ENCODE measurements at regions not wholly inside any gene's neighbourhood (a gene's known extent, or its start where the extent isn't known, plus 50 kb on each side); places are given as distances from the start of the nearest gene placed in this dataset.
A peak's percentile ranks its signal among the peaks of the same experiment; 100 is the strongest.

DNA sequence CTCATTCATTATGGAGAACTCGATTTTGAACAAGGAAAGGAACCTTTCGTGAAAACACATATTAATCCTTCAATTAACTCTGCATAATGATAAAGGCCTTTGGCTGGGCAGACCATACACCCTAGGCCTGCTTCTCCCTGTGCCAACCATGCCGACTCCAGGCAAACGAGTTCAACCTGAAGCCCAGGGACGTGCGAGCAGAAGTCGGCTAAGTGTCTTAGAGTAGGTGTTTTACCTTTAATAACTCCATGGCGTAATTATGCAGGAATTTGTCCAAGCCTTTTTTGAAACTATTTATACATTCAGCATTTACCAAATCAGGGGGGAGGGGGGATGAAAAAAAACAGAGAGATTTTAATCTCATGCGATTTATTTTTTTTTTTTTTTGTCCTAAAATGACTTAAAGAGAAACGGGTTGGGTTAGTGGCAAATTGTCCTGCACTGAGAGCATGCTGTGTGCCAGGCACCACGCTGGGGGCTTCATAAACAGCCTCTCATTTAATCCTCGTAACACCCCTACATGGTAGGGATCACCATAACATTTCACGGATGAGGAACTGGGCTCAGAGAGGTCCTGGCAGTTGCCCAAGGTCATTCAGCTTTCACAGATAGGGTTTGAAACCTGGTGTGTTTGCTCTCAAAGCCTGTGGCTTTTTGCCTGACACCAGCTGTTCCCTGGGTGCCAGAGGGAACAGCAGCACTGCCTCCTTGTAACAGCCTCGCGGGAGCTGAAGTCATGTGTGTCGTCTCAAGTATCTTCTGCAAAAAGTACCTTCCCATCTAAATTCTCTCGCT, 423.9 kb downstream of the MN1 start:
- DNase-seq, result no peak

DNA sequence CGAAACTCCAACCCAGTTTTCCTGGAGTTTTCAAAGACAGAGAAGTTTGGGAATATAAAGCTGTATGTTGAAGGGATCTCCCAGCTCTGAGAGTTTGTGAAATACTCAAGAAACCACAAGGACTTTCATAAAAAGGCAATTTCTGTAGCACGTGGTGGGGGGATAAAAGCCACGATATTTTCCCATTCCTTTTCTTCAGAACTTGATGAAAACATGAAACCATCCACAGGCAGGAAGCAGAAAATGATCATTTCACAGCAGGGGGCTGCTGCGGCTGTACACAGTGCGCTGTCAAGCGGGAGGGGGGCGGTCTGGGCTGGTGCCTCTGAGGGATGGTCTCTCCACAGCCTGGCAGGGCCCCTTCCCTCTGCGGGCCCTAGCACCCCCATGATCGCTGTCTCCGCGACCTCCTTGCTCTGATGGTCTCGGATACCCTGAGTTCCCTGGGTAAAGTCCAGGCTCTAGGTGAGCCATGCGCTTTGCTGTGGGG, 423.2 kb downstream of the MN1 start:
- no peak for DNase-seq

DNA sequence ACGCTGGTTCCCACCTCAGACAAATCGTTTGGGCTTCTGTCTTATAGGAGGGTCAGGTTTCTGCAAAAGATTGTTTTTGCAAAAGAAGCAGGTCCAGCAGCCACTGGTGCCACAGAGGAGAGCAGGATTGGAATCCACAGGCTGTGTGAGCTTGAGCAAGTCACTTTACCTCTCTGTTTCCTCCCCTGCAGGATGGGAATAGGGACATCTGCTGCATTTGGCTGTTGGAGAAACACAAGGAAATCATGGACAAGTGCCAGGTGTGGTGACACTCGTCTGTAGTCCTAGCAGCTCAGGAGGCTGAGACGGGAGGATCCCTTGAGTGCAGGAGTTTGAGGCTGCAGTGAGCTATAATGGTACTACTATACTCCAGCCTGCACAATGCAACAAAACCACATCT, 422.6 kb downstream of the MN1 start:
- DNase-seq, result no peak

DNA sequence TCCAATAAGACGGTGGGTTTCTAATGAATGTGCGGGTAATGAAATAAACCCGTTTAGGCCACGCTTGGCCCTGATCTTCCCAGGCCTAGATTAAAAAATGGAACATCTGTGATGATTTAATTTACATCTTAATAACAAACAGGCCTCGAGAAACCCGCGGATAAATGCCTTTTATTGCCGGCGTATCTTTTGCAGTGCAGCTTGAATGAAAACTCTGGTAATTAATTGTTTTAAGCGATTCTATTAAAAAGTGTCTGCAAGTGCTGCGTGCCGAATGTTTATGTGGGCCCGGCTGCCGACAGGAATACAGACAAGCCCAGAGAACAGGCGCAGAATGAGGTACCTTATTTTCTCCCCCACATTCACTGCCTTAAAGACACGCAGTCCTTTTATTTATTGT, 420.7 kb downstream of the MN1 start:
- no peak for DNase-seq

DNA sequence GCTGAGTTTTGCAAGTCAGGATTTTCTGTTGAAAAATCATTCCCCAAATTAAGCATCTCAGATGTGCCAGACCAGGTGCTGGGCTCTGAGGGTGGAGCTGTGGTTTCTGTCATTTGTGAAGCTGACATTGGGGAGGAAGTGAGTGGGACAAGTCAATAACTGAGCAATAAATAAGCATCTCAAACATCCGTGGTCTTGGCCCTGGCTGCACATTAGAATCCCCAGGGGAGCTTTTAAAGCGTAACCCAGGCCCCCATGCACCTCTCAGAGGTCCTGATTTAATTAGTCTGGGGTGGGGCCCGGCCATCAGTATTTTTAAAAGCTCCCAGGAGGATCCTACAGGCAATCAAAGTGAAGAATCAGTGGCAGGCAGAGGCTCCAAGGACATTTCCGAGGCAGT, 420.0 kb downstream of the MN1 start:
- DNase-seq, result no peak

DNA sequence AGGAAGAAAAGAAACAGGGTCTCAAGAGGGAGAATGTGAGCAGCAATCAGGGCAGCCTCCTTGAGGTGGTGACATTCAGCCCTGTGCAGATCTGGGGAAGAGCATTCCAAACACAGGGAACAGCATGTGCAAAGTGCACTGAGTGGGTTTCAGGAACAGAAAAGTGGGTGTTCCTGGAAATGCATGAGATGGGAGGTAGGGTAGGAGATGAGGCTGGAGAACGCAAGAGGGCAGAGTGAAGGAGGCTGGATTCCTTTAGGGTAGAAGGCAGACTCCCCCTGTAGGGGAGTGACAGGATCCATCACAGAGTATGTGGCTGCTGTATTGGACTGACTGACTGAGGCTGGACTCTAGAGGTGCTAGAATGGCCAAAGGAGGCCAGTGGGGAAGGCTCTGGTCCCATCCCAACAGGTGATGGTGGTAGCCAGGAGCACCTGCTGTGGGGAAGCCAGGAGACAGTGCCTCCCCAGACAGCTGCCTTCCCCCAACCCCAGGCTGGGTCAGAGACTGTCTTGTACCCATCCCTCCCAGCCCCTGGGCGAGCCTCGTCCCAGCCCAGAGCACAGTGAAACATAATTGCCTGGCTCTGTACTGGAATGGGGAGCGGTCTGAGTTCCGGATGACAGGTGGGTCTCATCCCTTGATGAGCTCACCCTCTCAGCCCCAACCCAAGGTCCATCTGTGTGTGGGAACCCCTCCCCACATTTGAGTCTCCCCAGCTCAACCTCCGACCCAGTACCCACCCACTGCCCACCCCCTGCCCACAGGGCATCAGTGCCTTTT, 419.4 kb downstream of the MN1 start:
- DNase-seq, result no peak

DNA sequence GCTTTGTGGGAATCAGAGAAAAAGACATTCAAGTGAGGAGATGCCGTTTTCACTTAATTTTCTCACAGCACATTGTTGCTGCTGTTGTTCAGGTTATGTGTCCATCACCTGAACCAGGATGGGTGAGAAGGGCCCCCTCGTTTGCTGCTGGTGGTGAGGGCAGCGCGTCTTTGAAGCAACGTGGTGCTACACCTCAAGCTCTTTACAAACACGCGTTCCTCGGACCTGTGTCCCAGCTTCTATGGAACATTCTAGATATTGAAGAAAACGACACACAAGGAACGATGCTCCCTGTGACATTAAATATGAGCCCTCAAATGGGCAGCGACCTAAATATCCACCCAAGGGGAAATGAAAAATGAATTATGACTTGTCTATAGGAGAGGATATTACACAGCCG, 418.6 kb downstream of the MN1 start:
- no peak for DNase-seq

DNA sequence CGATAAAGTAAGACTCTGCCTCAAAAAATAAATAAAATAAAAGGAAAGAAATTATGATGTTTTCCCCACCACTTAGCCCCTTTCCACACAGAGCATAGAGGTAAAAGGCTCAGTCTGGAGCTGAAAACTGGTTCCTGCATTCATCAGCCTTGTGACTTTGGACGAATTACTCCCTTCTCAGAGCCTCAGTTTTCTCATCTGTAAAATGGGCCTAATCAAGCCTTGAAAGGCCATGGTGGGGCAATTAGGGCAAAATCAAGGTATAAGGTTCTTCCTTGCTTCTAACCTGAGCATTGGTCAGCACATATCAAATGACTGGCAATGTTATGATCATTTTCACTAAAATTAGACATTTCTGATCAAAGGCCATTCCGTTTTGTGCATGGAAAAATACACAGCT, 417.7 kb downstream of the MN1 start:
- DNase-seq, result no peak

DNA sequence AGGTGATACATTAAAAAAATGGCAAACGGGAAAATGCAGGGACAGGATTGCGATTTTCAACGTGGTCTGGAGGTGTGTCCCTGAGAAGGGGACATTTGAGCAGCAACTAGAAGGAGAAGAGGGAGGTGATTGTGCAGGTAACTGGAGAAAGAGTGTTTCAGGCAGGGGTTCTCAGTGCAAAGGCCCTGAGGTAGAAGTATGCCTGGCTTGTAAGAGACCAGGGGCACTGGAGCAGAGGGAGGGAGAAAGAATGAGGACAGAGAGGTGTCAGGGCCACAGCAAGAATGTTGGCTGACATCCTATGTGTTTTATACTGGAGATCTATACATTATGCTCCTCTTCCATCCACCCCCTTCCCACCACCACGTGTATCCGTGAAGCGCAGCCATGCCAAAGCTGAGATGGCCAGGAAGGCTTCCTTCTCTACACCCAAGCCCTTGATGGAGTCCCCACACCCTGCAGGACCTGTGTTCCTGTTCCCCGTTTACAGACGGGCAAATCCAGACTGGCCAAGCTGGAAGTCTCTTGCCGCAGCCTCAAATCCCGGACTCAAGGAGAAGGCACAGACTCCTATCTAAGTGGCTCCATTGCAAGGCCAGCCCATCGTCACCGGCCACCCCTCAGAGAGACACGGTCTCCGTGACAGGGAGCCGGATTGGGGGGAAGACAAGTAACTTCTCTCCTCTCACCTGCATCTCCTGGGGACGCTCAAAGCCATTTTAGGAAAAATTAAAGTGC, 416.1 kb downstream of the MN1 start:
- no peak for DNase-seq

DNA sequence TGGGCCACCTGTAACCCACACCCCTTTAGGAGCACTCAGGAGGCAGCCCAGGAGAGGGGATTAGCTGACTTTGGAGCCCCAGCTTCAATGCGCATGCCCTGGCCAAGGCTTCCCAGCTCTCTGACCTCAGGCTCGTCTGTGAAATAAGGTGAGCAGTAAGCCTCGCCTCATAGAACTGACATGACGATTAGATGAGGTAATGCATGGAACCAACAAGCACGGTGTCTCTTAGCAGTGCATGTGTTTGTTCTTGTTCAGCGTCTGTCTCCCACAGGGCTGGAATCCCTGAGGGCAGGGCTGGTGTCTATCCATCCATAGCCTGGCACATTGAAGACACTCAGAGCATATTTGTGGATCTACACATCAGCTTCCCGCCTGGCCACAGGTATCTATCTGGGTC, 415.4 kb downstream of the MN1 start:
- DNase-seq, result no peak

DNA sequence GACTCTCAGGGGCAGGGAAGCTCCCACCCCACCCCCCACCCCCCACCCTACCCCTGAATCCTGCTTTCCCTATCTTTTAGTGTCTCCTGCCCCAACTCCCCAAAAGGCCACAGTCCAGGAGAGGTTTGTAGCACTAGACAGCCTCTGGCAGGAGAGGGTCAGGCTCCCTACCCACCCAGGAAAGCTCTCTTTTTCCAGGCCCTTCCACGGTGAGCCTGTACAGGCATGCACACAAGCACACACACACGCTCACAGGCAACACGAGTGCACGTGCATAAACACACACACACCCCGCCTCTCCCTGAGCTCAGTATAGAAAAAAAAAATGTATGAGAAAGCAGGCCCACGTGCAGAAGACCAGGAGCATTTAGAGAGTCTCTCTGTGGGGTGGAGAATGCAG, 414.0 kb downstream of the MN1 start:
- no peak for DNase-seq

DNA sequence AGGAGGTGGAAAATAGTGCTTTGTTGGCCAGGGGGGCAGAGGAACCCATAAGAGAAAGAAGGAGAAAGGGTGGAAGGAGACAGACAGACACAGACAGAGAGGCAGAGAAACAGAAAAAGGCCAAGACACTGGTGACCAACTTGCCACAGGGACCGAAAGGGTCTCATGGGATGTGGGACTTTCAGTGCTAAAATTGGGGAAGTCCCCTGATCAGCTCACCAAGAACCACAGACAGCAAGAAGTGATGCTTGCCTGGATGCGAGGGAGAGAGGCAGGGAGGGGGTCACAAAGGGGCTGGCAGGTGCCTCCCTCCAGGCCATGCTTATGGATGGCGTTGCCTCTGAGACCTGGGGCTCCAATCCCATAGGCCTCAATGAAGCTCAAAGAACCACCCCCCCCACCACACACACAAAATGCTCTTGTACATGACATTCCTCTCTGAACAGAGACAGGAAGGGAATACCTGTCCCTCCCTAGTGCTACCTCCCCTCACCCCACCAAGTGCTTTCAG, 413.4 kb downstream of the MN1 start:
- no peak for DNase-seq

DNA sequence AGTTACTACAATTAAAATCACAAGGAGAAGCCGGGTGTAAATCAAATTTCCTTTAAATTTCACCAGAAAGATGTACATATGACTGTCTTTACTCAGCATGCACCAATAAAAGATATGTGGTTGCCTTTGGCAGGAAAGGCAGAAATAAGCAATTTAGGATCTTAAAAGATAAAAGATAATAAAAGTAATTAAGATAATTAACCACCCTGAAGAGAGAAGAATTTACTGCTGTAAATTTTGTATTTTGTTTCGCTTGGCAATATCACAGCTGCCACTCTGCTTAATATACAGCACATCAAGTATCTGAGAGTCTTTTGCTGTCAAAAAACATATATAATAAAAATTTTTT, 411.9 kb downstream of the MN1 start:
- DNase-seq, result no peak

DNA sequence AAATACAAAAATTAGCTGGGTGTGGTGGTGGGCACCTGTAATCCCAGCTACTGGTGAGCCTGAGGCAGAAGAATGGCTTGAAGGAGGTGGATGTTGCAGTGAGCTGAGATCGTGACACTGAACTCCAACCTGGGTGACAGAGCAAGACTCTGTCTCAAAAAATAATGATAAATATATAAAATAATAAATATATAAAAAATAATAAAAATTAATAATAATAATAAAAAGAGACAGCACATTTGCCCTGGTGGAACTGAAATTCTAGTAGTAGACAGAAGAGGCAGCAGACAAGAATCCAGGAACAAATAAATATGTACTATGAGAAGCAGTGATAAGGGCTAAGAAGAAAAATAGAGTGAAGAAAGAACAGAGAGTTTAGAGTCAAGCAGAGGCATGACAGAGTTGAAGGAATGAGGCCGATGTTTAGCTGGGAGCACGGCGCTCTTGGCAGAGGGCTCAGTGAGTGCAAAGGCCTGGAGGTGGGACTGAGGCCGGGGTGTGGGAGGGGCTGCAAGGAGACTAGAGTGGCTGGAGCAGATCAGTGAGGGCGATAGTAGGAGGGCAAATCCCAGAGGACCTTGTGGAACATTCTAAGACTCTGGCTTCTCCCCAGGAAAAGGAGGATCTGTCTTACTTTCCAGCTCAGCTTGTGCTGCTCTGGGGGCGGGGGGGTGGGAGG, 410.3 kb downstream of the MN1 start:
- peak; percentile 42 for DNase-seq

DNA sequence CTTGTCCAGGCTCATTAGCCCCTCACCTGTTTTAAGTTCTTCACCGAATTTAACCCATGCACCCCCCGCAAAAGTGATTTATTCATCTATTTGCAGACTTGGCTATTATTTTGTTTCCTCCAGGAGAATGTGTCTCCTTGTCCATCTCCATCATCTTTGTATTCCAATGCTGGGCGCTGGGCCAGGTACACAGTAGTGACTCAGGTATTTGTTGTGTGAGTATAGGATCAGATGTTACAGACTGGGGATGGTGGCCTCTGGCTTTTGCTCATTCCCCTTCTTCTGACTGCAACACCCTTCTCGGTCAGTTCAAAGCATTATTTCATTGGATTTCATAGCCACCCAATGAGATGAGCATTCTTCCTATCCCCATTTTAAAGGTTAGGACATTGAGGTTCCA, 408.2 kb downstream of the MN1 start:
- no peak for DNase-seq

DNA sequence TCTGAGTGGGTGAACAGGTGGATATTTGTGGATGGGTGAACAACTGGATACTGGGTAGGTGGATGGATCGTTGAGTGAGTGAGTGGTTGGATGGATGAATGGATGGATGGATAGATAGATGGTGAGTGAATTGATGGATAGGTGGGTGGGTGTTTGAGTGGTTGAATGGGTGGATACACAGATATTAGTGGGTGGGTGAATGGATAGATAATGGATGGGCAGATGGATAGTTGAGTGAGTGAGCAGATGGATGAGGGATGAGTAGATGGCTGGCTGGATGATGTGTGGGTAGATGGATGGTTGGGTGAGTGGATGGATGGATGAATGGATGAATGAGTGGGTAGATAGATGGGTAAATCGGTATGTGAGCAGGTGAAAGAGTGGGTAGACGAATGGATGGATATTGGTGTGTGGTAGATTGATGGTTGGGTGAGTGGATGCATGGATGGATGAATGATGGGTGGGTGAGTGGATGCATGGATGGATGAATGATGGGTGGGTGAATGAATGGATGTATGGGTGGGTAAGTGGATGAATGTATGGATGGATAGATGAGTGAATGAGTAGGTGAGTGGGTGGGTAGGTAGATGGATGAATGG, 406.7 kb downstream of the MN1 start:
- DNase-seq, result no peak

DNA sequence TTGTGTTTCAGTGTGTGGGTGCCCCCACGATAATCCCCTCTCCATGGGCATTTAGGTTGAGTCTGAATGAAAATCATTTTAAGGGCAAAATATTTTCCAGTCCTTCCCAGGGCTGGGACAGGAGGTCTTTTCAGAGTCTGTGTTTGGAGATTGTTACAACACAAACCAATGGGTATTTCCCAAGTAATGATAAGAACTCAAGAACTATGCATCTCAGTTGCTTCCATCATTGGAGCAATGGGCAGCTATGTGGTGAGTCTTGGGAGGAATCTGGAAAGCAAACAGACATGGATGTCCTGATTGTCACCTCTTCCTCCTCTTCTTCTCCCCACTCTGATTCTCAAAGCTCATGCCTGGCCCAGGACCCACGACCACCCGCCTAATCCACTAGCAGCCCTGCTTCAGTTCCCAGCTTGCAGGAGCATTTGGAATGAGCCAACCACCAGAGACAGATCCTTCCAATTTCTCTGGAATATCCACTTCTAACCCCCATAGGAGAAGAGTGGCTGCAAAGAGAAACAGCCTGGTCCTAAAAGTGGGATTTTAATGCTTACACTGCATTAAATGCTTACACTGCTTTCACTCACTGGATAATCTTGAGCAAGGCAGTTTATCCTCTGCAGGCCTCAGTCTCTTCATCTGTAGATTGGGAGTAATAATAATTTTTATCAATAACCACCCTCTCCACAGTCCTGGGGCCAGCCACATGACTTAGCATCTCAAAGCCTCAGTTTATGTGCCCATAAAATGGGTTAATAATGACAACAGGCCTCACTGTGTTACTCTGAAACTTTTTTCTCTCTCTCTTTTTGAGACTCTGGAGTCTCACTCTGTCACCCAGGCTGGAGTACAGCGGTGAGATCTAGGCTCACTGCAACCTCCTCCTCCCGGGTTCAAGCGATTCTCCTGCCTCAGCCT, 404.3 kb downstream of the MN1 start:
- no peak for DNase-seq

DNA sequence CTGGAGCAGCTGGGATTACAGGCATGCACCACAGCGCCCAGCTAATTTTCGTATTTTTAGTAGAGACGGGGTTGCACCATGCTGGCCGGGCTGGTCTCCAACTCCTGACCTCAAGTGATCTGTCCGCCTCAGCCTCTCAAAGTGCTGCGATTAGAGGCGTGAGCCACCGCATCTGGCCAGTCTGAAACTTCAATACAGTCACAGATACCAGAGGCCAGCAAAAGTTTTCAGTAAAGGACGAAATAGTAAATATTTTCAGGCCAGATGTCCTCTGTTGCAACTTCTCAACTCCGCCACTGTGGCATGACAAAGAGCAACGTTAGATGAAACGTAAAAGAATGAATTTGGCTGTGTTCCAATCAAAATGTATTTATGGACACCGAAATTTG, 403.6 kb downstream of the MN1 start:
- no peak for DNase-seq

DNA sequence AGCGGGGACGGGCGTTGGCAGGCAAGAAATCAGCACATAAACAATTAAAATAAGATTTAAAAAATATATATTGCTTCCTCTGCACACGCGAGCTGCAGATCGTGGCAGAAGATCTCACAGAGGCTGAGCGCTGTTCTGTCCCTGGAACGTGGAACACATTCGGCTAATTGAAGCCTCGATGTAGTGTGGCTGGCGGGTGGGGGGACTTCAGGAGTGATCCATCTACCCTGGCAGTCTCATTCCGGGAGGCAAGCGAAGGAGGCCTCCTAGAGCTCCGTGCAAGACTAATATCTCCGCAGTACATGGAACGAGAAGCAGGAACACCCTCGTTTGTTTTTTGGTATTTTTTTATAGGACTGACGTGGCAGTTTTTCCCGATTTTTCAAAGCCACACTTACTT, 402.4 kb downstream of the MN1 start:
- DNase-seq, result no peak

DNA sequence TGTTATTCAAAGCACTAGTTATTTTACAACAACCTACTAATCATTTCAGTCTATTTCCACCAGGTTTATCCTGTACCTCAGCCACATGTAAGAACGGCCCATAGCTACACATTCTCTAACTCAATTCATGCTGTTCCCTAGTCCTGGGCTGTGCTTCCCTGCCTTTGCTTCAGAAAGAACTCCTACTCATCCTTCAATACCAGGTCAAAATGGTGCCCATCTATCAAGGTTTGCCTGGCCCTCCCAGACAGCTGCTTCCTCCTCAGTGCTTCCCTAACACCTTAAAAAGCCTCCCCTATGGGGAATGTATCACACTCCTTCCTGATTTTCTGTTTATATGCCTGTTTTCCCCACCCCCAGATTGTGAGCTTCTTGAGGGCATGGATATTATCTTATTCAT, 400.7 kb downstream of the MN1 start:
- no peak for DNase-seq

DNA sequence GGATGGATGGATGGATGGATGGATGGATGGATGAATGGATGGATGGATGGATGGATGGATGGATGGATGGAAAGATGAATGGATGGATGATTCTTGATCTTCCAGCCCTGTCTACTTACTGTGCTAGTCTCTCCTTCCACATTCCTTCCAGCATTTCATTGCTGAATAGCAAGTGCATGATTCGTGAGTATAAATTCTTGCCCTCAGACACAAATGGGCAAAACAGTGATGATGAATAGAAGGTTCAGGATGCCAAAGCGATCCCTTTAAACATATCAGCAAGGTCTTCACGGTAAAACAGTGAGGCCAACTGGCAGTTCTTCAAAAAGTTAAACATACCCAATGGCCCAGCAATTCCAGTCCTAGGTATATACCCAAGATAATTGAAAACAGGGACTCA, 400.2 kb downstream of the MN1 start:
- DNase-seq, result no peak

Measured in hindlimb muscle (tissue), 1 donor.